ENCODE measurements at regions not wholly inside any gene's neighbourhood (a gene's known extent, or its start where the extent isn't known, plus 50 kb on each side); places are given as distances from the start of the nearest gene placed in this dataset.
A peak's percentile ranks its signal among the peaks of the same experiment; 100 is the strongest.

DNA sequence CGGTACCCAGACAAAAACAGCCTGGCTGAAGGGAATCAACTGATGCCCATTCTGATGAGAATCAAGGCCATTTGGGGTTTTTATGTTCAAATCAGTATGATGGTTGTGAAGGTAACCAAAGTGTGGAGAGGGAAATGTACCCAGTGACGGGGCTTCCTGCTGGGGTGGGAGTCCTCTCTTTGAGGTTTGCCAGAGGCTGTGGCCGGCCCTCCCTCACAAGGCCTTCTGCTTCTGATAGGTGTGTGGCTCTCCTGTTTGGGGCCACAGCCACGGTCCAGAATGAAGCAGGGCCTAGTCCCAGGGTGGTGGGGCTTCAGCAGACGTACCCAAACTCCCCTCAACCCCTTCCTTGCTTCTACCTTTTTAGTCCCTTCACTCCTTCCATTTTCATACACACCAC lies 86.7 kb upstream of the NAA20 start:
- no peak for DNase-seq

DNA sequence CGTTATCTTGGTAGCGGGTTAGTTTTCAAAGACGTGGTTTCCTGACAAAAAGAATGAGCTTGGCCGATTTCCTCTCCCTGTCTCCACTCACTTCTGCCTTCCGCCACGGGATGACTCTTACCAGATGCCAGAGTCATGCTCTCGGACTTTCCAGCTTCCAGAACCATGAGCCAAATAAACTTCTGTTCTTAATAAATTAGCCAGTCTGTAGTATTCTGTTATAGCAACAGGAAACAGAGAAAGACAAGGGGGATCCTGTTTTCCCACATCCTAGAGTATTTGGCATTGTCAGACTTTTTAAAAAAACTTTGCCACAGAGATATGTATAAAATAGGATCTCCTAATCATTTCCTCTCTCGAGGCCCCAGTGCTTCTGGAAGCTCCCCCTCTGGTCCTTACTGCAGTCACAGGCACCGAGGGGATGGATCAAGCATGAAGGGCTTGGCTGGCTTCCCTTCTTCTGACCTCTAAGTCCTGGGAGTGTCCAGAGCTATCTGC lies 84.9 kb upstream of the NAA20 start:
- no peak for DNase-seq

DNA sequence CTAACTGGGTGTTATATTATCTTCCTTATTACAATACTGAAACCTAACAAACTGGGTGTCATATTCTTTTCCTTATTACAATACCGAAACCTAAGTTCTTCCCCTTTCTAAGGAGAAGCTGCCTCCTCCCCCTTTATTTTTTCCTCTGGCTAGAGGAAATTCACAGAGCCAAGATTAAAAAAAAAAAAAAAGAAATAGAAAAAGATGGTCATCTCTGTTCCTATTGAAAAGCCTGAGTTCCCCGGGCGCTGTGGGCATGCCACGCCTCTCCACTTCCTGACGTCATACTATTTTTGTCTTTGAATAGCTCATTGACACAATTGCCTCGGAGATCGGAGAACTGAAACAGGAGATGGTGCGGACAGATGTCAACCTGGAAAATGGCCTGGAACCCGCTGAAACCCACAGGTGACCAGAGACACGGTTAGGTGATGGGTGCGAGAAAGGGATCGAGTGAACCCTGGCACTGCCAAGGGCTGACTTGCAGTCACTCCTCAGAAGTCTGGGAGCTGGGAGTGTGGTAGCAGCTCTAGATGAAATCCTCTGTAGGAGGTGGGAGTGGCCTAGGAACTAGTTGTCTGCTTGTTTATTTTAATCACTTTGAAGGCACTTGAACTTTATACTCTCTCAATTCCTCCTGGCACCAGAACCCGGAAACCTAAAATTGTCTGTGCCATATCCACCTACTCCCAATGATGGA lies 82.2 kb upstream of the NAA20 start:
- peak; percentile 58 for DNase-seq

DNA sequence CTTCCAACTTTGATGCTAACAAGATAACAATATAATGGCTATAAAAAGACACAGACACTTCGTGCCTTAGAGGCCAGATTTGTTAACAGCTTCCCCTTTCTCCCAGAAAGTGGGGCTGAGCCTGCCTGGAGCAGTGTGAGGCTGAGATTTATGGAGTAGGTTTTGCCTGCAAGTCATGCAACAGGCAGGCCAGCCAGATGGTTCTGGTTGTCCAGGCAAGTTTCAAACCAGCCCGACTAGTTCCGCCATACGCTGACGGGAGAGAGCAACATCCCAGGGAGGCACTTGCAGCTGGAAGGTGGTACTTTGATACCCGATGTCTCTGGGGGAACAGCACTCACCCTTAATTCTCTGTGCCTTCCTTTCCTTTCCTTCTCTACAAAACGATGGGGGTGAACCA lies 81.3 kb upstream of the NAA20 start:
- DNase-seq: no peak

DNA sequence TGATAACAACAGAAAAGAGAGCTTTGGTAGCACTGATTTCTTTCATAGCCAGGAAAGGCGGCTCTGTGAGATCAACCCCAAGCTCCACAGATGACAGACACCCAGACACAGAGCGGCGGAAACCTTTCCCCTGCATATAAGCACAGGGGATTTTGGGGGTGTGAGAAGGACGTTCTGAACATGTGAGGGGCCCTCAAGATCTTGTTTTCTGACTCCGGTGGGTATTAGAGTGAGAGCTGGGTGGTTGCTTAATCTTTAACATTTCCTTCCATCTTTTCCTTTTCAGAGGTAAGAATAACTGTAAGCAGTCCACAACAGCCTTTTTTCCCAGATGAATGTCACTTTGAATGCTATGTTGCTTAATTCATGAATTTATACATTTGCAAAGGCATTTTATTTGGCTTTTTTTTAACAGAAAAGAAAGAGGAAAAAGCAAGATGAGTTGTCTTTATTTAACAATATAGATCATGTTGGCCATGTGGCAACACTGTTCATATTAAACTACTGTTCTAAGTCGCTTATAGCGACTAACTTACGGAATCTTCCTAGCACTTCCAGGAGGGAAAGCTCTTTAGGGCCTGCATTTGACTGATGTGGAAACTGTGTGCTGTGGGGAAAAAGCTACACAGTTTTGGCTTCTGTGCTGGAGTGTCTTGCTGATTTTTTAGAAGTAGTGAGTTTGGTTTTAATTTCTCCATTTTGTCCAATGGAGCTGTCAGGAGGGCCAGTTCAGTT lies 80.5 kb upstream of the NAA20 start:
- no peak for DNase-seq

DNA sequence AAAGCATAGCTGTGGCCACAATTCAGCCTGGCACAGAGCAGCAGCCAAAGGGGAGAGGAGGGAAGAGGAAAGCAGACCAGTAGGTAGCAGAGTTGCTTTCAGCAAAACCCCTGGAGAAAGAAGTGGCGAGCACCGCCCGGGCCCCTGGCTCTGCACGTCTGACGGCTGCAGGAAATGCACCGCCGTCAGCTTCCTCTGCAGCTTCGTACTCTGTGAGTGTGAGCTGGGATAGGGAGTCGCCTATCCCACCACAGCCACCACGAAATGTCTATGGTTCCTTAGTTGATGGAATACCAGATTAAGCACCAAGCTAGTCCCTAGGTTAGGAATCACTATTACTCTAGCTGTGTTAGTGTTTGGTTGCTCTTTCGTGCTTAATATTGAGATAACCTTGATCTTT lies 79.9 kb upstream of the NAA20 start:
- no peak for DNase-seq

DNA sequence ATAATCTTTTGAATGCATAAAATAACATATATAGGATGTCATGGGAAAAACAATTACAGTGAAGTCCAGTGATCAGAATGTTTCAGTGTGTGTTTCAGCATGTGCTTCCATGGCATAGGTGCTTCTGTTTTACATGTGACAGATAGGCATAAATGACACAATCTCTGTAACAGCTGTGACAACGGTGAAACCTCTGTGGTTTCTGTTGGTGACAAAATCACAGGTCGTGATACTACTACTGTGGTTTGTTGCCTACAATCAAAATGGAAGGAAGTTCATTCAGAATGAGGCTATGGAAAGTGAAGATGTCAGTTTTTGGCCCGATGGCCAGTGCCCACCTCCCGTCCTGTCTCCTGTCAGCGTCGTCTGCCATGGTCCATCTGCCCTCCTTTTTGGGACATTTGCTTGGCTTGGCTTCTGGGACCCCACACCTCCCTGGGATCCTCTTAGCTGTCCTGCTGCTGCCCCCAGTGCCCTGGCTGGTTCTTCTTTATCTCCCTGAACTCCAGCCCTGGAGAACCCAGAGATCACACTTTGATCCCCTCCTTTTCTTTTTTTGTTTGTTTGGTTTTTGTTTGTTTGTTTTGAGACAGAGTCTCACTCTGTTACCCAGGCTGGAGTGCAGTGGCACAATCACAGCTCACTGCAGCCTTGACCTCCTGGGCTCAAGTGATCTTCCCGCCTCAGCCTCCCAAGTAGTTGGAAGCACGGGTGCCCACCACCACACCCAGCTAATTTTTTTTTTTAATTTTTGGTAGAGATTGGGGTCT lies 79.3 kb upstream of the NAA20 start:
- no peak for DNase-seq

DNA sequence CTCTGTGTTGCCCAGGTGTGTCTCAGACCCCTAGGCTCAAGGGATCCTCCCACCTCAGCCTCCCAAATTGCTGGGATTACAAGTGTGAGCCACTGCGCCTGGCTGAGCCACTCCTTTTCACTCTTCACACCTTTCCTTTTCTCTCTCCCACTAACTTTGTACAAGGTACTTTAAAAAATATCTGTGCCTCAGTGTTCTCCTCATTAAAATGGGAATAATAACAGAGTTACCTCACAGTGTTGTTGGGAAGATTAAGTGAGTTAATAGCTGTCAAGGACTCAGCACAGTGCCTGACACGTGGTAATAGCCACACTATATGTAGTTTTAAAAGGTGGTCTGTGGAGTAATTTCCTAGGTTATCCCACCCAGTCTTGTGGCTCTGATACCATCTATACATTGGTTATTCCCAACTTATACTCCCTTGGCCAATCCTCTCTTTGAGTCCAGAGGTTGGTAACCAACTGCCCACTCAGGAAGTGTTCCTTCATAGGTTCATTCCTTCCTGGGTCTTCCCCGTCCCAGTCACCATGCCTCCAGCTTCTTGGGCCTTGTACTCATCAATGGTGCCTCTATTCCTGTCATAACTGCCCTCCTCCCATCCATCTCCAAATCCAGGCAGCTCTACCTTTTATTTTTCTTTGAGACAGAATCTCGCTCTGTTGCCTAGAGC lies 78.6 kb upstream of the NAA20 start:
- no peak for DNase-seq

DNA sequence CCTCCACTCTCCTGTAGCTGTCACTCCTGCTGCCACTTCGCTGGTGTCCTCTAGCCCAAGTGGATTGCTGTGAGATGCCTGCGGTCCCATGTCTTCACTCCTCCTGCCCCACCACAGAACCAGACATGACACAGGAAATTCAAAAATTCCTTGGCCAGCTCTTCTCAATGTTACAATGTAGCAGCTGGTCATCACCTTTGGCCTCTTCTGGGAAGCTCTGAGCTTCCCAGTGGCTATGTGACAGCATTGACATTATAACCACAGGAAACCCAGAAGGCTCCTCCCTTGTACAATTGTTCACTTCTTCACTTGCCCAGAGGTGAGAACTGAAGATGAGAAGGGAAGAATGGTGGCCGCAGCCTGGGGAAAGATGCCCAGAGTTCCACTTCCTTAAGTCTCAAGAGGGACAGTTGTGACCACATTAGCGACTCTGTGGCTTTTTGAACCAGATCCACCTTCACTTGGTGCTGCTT lies 76.1 kb upstream of the NAA20 start:
- no peak for DNase-seq

DNA sequence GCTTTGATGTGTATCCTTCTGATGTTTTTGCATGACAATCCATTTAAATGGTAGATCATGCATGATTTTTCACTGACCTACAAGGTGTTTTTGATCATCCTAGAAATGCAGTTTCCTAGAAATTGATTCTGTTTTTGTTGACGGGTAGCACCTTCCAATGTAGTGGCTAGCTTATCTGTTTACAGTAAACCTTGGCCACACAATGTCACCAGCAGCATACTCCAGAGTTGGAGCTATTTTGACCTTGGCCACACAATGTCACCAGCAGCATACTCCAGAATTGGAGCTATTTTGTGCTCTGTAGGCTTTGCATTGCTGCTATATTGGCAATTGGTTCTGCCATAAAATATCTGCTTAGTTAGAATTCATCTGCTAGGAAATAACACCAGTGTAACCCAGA lies 74.6 kb upstream of the NAA20 start:
- DNase-seq: no peak

DNA sequence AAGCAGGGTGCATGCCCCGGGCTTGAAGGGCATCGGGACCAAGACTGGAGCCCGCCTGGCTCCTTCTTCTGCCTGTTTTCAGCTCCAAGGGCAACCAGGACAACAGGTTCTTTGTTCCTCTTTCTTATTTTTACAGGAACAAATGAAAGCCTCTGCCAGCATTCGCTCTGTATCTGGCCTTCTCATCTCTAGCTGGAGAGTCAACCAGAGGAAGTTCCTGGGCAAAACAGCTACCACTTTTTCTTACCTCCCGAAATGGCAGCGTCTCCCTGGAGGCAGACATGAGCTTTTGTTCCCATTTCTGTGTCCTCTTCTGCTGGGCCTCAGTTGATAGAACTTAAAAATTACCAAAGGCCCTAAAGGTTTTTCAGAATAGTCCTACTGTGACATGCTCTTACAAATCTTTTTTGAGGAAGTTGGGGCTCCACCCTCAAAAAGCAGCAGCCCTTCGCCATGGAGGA lies 74.1 kb upstream of the NAA20 start:
- DNase-seq: no peak

DNA sequence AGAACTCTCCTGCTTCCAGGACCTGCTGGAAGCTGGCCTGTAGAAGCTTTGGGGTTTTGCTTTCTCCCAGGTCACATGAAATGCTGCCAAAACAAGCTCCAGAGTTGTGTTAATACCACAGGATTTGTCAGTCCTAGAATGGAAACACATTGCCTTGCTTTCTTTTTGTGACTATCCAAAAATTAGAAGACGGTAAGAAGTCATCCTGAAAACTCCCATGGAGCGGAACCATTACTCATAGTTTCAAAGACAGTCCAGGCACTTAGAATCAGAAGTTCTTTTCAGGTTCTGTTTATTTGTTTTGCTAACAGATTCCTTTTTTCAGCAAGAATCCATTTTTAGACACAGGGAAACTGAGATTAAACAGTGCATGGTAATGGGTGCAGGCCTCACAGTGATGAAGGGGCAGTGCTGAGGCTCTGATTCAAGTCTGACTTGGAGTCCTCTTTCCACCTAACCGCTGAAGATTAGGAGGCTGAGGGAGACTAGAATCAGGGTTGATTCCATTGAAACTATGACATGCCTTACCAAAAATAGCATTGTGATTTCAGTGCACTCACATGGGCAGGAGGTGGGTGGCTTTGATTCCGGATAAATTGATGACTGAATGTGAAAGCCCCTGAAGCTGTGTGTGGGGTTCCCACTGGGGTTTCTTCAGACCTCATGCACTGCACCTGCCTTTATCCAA lies 72.2 kb upstream of the NAA20 start:
- no peak for DNase-seq

DNA sequence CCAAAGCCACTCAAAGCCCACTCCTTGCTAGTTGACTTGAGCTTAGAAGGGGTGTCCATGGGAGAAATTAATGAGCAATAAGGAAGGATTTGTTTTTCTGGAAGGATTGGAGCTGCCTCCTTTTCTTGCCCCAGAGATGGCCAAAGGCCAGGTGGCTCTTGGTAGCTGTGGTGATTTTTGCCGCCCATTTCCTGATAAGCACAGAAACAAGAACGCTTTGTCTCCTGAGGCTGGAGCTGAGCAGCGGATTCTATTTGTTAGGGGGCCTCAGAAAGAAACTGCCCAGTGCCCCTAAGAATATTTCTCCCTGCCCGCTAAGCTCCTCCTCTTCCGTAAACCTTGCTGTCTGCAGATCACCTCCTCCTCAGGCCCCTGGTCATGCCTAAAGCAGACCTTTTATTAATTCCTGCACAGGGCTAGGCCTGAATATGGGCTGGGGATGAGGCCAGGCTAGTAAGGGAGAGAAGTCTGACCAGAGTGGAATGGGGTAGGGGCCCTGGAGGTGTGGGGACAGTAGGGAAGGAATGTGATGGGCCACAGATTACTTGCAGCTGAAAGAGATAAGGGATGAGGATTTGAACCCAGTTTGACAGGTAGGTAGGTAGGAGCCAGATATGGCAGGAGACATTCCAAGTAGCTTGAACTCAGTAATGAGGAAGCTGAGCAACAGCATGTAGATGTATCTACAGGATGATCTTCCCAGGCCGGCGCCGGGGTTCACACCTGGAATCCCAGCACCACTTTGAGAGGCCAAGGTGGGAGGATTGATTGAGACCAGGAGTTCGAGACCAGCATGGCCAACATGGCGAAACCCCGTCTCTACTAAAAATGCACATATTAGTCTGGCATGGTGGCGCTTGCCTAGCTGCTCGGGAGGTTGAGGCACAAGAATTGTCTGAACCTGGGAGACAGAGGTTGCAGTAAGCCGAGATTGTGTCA lies 71.2 kb upstream of the NAA20 start:
- no peak for DNase-seq

DNA sequence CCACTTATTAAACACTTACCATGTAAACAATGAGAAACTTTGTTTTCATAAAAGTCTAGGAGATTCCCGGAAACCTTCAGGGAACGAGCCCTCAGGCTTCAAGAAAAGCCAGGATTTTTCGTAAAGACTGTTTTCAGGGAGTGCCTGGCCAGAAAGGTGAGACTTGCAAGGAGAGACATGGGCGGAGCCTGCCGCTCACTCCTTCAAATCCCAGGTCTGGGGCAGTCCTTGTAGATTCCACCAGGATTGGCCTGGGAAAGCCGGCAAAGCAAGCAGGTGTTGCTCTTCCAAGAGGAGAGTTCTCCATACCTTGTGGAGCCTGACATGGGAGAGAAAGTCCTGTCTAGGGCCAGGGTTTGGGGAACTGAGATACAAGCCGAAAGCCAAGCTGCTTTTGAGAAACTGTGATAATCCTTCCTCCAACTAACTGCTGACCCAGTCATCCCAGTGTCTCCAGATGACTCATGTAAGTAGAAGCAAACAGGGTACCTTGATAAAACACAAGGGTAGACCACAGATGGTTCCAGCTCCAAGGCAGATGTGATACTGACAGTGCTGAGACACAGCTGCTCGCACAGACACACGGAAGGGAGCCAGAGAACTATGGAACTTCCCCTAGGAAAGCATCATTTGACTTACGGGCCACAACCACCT lies 69.4 kb upstream of the NAA20 start:
- no peak for DNase-seq

DNA sequence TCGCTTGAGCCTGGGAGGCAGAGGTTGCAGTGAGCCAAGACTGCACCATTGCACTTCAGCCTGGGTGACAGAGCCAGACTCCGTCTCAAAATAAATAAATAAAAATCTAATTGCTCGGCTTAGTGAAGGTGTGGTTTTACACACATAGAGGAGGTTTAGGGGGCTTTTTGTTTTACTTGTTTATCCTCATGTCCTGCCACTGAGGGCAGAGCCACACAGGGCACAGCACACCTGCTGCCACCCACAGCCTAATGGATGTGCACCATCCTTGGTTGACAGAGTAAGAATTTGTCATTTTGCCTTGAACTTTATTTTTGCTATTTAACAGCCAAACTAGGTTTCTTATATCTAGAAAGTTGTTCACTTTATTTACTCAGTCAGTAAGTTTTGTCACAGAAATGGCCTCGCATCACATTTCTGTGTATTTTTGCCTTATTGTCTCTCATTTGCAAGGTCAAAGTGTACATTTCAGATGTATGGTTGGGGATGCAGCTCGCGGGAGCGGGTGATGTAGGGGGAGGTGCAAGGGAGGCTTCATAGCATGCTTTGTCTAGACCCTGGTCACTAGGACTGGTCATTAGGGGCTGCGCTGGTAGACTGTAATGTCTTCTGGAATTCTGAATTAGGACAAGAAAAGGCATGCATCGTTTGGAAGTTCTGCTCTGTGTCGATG lies 67.8 kb upstream of the NAA20 start:
- no peak for DNase-seq

DNA sequence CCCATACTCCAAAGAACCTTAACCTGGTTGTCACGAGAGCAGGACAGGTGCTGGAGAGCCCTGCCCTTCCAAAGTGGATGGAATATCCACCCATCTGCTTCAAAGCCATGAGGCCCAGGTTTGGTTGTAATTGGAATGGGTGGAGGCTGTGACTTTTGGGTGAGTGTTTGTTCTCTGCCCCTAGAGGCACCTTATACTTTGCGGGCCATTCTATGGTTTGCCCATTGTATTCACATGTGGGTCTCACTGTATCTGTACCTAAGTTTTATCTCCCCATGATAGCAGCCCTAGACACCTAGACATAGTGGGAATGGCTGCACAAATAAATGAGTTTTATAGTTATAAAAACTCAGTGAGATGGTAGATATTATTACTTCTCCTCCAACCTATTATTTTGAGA lies 67.1 kb upstream of the NAA20 start:
- no peak for DNase-seq

DNA sequence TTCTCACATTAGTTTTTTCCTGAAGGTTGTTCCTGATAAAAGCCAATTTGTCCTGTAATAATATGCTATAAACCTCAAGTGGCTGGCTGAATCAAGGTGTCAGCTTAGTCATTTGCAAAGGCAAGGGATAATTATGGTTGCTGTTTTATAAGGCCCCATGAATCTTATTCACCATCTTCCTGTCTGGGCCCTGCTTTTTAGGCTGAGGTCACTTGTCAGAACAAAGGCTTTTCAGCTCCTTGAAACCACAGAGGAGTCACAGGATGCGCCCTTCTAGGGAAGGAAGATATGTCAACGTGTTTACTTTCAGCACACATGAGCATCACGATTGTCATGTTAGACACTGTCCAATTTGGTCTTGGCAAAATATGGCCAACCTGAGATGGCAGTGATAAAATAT lies 64.8 kb upstream of the NAA20 start:
- DNase-seq: no peak

DNA sequence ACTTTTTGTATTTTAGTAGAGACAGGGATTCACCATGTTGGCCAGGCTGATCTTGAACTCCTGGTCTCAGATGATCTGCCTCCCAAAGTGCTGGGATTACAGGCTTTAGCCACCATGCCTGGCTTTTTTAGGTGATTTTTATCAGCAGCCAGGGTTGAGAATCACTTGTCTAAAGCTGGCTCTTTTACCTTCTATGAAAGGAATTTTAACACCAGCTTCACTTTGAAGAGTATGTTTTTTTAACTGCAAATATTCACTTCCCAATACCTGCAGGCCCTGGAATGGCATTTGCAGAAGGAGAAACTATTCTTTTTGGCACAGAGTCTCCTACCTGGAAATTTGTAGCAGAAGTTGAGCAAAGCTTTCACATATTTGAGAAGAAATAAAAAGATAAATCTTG lies 63.6 kb upstream of the NAA20 start:
- DNase-seq: no peak

DNA sequence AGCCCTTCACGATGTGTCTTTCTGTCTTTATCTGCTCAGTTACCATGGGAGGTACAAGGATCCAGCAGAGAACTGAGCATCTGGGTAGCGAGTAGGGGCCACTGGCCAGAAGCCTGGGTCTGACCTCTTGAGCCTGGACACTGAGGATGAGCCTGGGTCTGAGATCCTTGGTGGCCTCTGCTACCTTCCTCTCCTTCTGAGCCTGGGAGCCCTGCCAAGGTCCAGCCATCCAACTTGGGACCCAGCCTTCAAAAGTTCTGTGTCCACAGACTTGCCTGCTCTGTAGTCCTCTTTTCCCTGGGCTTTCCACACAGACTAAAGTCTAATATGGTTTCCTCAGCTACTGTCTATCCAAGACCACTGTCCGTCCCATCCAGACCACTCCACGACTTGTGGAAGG lies 60.2 kb upstream of the NAA20 start:
- DNase-seq: no peak

DNA sequence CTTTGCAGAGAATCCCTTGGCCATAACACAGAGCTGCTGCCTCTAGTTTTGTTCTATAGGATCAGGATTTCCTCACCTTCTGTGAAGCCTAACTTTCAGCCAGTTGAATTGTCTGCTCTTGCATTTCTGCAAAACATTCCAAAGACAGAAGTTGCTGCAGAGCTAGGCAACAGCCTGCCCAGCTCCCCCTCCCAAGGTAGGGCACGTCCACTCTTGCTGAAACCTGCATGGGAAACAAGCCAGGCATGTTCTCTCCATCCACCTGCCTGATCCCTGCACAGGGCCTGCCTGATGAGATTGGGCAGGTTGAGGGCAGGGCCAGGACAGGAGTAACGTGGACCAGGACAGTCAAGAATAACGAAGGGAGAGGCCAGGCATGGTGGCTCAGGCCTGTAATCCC lies 58.9 kb upstream of the NAA20 start:
- no peak for DNase-seq
